ENCODE measurements at regions not wholly inside any gene's neighbourhood (a gene's known extent, or its start where the extent isn't known, plus 50 kb on each side); places are given as distances from the start of the nearest gene placed in this dataset.

DNA sequence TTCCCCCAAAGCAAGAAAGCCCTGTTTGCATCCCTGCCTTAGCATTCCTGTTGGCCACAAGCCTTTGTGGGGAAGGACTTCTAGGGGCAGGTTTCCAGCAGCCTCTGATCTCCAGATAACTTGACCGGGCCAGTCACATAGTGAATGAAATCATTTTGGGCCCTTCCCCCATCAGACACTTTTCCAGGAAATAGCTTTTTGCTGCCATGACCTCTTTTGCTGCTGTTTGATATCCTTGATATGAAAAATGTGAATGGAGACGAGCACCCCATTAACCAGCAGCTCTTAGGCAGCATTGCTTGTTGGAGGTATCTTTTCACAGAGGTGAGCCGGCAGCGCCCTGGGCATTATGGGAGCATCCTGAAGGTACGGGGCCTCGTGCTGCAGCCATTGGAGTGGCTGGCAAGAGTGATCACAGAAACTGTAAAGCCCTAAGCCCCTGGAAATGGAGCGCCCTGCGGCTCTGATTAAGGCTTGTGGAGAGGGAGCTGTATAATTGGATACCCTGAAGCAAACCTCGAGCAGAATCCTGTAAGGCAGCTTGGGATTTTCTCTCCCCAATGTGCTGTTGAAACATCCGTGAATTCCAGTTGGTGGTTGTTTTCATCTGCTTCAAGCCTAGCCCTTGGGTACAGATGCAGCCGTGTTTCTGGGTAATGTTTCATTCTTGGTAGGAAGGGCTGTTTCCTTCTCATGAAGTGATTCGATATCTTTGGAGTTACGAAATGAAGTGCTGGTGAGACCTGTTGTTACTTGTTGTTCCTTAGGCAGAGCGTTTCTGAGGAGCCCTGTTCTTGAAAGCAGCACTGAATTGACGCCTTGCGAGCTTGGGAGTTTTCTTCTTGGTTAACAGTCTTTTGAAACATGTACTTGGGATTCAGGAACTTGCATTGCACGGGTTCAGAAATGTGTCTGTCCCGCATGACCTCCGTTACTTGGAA, 179.0 kb downstream of the PTEN start:
- no peaks in the 10 kb centered on the region for H3K79me2 ChIP-seq (ENCODE audit: control insufficient read depth in 1 of 2, insufficient read depth in 2 of 2, low read length in 2 of 2)
- H3K4me2 ChIP-seq (ENCODE audit: insufficient read depth in 1 of 2, low read depth in 2 of 2, low read length in 2 of 2): no peak overlapping the region
- CTCF ChIA-PET (ENCODE audit: partially characterized antibody): interaction anchor here (1.0 to 1.4 kb wide), 3 partner anchors 9 to 70 kb away, joined by 3 to 5 read pairs (median 4); no protein-coding TSS in a partner anchor
- FAIRE-seq (peak; percentile 52), DNase-seq (ENCODE audit: low read depth in 1 of 2, low spot score in 2 of 2) (no peak)
- H3K56ac ChIP-seq (replicated peaks; ENCODE audit: insufficient read length, low read depth, low read length): no peak overlapping the region
- H3K27me3 ChIP-seq (replicated peaks in 1 of 4; ENCODE audit: control insufficient read depth in 3 of 4, extremely low read depth in 1 of 4, insufficient read depth in 3 of 4, low read length in 3 of 4): no peaks in the 10 kb centered on the region
- no peak overlapping the region for H2BK5ac ChIP-seq (ENCODE audit: low read depth, low read length)
- H2BK20ac ChIP-seq (ENCODE audit: low read length): peak overlapping the region; percentile 36; the same call in 1 of the 2 replicates
- TF ChIP-seq RFX5 (IDR thresholded peaks at IDR 0.05; ENCODE audit: borderline replicate concordance, low read depth, low read length): no peak
- no peak for TF ChIP-seq MAFK (IDR thresholded peaks at IDR 0.05; ENCODE audit: low read depth, low read length)
- H3K9me3 ChIP-seq (ENCODE audit: insufficient read depth in 2 of 2, low read depth in 1 of 2, low read length in 1 of 2): no peaks in the 10 kb centered on the region
- no peak overlapping the region for H4K8ac ChIP-seq (ENCODE audit: extremely low read depth, insufficient read depth, low read length)
- no peak overlapping the region for H2BK120ac ChIP-seq (replicated peaks; ENCODE audit: low read depth, low read length)
- H3K4ac ChIP-seq (replicated peaks; ENCODE audit: insufficient read length, low read depth, low read length): no peak overlapping the region
- 83% methylated on average over 19 of the region's 19 CpGs; no CpG with 5 or more reads in 1 of the 2 experiments for WGBS, 2 experiments (ENCODE audit: extremely low coverage in 1 of 2, insufficient coverage in 1 of 2, insufficient read length in 1 of 2, insufficient replicate concordance in 2 of 2, low coverage in 1 of 2, low lambda C conversion rate in 2 of 2, missing lambda C conversion rate in 1 of 2)
- H4K20me1 ChIP-seq (replicated peaks in 1 of 2; ENCODE audit: control insufficient read depth in 1 of 2, insufficient read depth in 2 of 2, low read length in 2 of 2): no peaks in the 10 kb centered on the region
- H3K79me1 ChIP-seq (ENCODE audit: low read depth, low read length): no peaks in the 10 kb centered on the region
- H4K5ac ChIP-seq (ENCODE audit: insufficient read length, low read depth, low read length): no peak overlapping the region
- peak overlapping the region; percentile 100 for H2AFZ ChIP-seq (ENCODE audit: low read length)
- no peak overlapping the region for H3K14ac ChIP-seq (ENCODE audit: insufficient read length)
- H3K4me1 ChIP-seq (replicated peaks in 1 of 4; ENCODE audit: control insufficient read depth in 3 of 4, insufficient read depth in 4 of 4, low read length in 3 of 4): peaks cover 0 to 10% (median 8%) of the 10 kb centered on the region in 4 experiments; a peak in 2 of 7 replicates
- H3K36me3 ChIP-seq (ENCODE audit: control insufficient read depth in 2 of 4, insufficient read depth in 4 of 4, low read length in 3 of 4): no peaks in the 10 kb centered on the region
- H2BK15ac ChIP-seq (ENCODE audit: low read length): no peak overlapping the region
- no peak overlapping the region for H3K27ac ChIP-seq (ENCODE audit: low read depth, low read length)
- H2BK12ac ChIP-seq (ENCODE audit: low read depth, low read length): no peak overlapping the region
- no peak overlapping the region for H3K18ac ChIP-seq (ENCODE audit: extremely low read depth, low read length)
- no peak overlapping the region for H4K91ac ChIP-seq (replicated peaks; ENCODE audit: insufficient read length, low read length)
- no peaks in the 10 kb centered on the region for H3K23me2 ChIP-seq (ENCODE audit: low read depth, low read length)
- no peak overlapping the region for H2AK5ac ChIP-seq (ENCODE audit: low read depth, low read length)
- no peak overlapping the region for H3K4me3 ChIP-seq (ENCODE audit: extremely low read depth in 1 of 4, insufficient read depth in 2 of 4, low read depth in 3 of 4, low read length in 4 of 4)
- no peak overlapping the region for H3K23ac ChIP-seq (ENCODE audit: insufficient read length)
- H3K9ac ChIP-seq (replicated peaks in 1 of 4; ENCODE audit: extremely low read depth in 1 of 4, low read depth in 3 of 4, low read length in 3 of 4): no peak overlapping the region
- POLR2A ChIA-PET (ENCODE audit: partially characterized antibody): interaction anchor here (1.1 kb wide), 1 partner anchor 179 kb away, joined by 3 read pairs; the partner anchor contains the start of genes KLLN and PTEN

Data from H1 (cell line).